Hematopoietic multipotent progenitor cell treated with erythropoietin and hydrocortisone succinate and interleukin-3 and kit ligand, for 6 days (in vitro differentiated cells): ENCODE measurements at regions not wholly inside any gene's neighbourhood (a gene's known extent, or its start where the extent isn't known, plus 50 kb on each side); places are given as distances from the start of the nearest gene placed in this dataset.
"Not testable (repeated sequence)": the region's sequence is repeated elsewhere in the genome, so short reads cannot be mapped to it uniquely, and the experiment has no call there.

ENCODE experiments used
- DNase-seq: peaks from one replicate; pipeline ENCODE4 v3.0.0-alpha.2; 2015

- no peak for DNase-seq
These were observed 566.8 kb upstream of the TMPRSS15 start for GRCh38 chr21:18970416-18970815.

GRCh38 chr21:18970941-18971340 lies 567.4 kb upstream of the TMPRSS15 start:
- no peak for DNase-seq

GRCh38 chr21:18985584-18985983 lies 582.0 kb upstream of the TMPRSS15 start:
- no peak for DNase-seq

DNA sequence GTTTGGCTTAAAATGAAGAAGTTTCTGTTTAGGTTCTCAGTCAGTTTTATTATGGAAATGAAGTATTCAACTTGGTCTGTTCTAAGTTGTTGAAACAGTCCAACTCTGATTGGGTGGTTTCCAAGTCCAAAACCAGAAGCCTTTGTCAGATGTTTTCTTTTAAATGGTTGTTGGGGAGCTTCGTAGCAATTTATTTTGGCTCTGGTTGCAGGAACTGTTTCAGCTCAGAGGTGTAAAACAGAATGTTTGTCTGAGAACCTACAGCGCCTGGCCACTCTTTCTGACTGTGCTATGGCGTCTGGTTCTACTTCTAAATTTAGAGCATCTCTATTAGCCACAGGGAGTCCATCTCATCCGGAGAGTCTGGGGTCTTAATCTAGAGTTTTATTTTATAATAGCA lies 582.6 kb upstream of the TMPRSS15 start:
- no peak for DNase-seq

DNA sequence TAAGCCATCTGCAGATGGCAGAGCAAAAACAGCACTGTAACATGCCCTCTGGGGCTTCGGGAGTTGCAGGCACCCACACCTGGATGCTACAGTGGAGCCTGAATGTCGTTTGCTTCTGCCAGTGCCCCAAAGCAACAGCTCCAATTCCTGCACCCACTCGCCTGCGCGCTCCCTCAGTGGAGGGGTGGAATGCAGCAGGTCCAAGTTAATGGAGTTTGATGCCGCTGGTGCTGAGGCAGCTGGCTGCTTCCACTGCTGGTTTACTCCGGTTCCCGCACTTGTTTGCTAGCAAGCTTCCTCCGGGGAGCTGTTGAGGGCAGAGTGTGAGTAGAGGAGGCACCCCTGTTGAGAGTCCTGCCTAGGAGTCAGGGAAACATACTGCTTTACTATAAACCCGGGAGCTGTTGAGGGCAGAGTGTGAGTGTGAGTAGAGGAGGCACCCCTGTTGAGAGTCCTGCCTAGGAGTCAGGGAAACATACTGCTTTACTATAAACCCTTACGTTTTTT lies 584.0 kb upstream of the TMPRSS15 start:
- DNase-seq: no peak

GRCh38 chr21:18989953-18990495 lies 586.4 kb upstream of the TMPRSS15 start:
- no peak for DNase-seq

GRCh38 chr21:18991846-18992245 lies 588.3 kb upstream of the TMPRSS15 start:
- no peak for DNase-seq

DNA sequence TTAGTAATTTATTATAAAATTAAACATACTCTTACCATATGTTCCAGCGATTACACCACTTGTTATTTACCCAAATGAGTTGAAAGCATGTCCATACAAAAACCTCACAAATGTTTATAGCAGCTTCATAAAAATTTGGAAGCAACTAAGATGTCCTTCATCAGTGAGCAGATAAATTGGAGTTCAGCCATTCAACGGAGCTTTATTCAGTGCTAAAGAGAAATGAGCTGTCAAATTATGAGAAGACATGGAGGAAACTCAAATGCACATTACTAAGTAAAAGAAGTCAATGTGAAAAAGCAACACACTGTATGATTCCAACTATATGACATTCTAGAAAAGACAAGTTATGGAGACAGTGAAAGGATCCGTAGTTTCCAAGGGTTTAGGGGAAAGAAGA lies 606.7 kb upstream of the TMPRSS15 start:
- DNase-seq: no peak

- no peak for DNase-seq
These were observed 607.4 kb upstream of the TMPRSS15 start for GRCh38 chr21:19010996-19011395.

- no peak for DNase-seq
These were observed 607.9 kb upstream of the TMPRSS15 start for GRCh38 chr21:19011451-19011850.

DNA sequence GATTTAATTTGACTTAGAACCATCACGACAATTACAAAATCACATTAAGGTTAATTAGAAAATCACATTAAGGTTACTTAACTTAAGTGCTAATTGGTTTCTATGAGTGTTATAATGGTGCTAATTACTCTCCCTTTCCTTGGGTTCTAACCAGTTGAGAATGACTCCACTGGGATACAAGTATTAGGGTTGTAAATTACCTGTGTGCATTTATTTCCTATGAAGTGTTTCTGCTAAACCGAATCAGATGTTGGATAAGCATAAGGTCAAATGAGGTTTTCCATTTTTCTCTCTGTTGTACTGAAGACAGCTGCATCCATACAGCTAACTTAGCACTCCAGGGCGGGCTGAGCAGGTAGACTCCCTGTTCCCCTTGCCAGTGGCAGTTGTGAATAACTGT lies 610.3 kb upstream of the TMPRSS15 start:
- DNase-seq: no peak

DNA sequence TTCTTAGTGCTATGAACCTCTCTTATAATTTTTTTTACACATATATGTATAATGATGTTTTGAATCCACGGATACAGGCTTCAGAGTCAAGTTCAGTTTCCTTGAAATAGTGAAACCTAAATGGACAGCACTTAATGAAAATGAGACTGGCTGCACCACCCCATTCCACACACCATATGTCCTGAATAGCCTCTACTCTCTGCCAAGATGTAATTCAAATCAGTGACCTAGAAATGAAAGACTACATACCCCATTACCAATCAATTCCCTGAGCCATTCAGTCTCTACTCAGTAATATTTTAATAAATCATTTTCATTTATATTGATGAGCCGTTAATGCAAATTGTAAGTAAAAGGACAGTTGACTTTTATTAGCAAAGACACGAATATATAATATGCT lies 614.9 kb upstream of the TMPRSS15 start:
- DNase-seq: no peak

DNA sequence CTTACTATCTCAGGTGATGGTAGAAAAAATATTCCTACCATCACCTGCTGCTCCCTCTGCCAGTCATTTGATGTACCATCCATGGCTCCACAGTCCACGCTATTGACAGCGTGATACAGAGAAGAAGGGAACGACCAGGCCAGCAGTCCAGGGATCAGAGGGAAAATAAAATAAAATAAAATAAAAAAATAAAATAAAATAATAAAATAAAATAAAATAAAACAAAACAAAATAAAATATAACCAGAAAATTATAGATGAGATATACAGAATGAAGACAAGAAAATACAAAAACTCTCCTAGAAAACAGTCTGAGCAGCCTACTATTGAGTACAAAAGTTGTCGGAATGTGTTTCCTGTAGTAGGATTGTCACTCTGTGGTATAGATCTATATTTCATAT lies 619.4 kb upstream of the TMPRSS15 start:
- DNase-seq: no peak

DNA sequence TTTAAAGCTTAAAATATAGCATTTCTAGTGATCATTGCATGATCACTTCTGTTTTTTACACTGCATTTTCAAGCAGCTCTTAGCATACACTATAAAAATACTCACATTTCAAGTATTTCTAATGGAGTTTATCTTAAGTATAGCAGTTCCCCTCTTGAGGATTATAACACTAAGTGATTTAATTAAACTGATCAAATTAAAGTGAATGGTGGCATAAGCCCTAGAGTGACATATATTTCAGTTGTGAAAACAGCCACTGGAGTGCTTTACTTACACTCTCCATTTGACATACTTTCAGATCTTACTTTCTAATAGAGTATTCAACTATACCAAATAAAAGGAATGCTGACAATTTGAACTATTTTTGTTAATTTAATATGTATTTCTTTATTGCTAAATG lies 623.3 kb upstream of the TMPRSS15 start:
- DNase-seq: no peak

DNA sequence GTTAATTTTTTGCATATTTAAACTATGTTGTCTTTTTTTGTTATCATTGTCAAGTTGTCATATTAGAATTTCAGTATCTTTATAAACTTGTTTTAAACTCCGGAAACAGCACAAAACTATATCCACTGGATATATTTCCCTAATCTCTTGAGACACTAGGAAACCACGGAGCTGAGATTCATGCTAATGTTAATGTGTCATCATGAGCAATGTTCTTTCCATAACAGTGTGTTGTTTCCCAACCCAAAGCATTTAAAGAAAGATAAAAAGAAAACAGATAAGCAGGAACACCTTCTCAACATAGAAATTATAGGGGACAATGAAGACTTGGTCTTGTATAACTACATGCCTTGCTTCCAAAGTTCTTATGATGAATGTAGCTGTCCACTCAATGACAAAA lies 626.2 kb upstream of the TMPRSS15 start:
- no peak for DNase-seq

DNA sequence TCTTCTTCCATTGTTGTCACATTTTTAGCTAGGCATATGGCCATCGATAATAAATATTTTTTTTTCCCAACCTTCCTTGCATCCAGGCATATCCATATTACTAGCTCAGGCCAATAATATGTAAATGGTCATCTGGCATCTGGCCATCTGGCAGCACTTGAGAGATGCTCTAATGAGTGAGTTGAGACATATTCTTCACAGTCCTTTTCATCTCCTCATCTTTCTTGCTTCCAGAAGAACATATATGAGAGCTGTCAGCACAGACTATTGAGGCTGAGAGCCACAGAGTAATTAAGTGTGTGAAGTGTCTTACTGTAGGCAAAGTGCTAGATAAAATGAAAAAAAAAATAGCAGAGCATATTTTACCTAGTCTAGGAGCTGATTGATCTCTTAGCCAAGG lies 628.4 kb upstream of the TMPRSS15 start:
- no peak for DNase-seq

- DNase-seq: no peak
These were observed 630.5 kb upstream of the TMPRSS15 start for GRCh38 chr21:19034041-19034440.

- no peak for DNase-seq
These were observed 631.0 kb upstream of the TMPRSS15 start for GRCh38 chr21:19034560-19034959.

GRCh38 chr21:19045876-19046275 lies 642.3 kb upstream of the TMPRSS15 start:
- DNase-seq: no peak

- DNase-seq: no peak
These were observed 644.6 kb upstream of the TMPRSS15 start for GRCh38 chr21:19048098-19048672.

- DNase-seq: no peak
These were observed 646.0 kb upstream of the TMPRSS15 start for GRCh38 chr21:19049567-19049966.

GRCh38 chr21:19065164-19065563 lies 661.6 kb upstream of the TMPRSS15 start:
- DNase-seq: no peak

DNA sequence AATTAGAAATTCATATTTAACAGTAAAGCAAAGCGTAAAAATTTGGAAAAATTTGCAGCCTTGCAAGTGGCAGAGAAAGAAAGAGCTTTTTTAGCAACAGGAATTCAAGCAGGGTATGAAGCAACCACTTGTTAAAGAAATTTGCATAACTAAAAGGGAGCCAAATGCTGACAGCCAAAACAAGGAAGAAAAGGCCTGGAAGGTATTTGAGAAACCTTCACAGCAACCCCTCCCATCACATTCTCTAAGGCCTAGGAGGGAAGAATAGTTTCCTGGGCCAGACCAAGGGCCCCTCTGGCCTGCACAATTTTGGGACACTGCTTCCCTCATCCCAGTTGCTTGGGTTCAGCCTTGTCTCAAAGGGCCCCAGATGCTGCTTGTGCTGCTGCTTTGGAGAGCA lies 672.4 kb upstream of the TMPRSS15 start:
- no peak for DNase-seq

GRCh38 chr21:19109694-19110093 lies 706.1 kb upstream of the TMPRSS15 start:
- no peak for DNase-seq

GRCh38 chr21:19119259-19119658 lies 715.7 kb upstream of the TMPRSS15 start:
- DNase-seq: not testable (repeated sequence)
